MM.1S (cell line): ENCODE measurements at regions not wholly inside any gene's neighbourhood (a gene's known extent, or its start where the extent isn't known, plus 50 kb on each side); places are given as distances from the start of the nearest gene placed in this dataset.

Experiments
- EZH2phosphoT487 ChIP-seq: fragments of 300-600 bp; sonication (generic); IDR thresholded peaks from 2 replicates; pipeline ENCODE4 v1.6.1; 2018; ENCODE audit warnings: antibody characterized with exemption, low read length
- TF ChIP-seq, protein P1 (sequence below): fragments of 300-600 bp; sonication (generic); IDR thresholded peaks from 2 replicates; pipeline ENCODE4 v1.5.1; 2016; ENCODE audit warnings: antibody characterized with exemption, low read length, mixed read lengths

DNA sequence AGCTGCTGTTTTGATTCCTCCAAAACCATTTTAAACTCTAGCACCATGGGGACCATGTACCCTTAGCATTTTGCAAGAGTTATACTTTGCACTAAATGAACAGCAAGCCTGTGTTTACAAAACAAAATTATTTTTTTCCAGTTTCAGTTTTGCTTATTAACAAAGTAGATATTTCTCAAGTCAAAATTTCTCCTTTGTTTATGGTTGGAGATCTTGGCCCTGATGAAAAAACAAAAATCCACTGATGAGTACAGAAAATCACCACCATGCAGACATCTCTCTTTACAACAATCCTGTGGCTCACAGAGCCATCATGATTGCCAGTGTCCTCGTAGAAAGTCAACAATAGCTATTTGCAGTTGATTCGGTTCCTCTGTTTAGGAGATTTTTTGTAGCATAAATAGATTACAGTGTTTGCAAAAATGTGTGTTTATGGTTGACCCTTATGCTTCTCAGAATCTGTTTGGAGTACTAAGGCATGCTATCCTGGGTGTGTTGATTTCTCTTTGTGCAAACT lies 201.1 kb upstream of the NUDT4 start:
- TF ChIP-seq, protein P1, sequence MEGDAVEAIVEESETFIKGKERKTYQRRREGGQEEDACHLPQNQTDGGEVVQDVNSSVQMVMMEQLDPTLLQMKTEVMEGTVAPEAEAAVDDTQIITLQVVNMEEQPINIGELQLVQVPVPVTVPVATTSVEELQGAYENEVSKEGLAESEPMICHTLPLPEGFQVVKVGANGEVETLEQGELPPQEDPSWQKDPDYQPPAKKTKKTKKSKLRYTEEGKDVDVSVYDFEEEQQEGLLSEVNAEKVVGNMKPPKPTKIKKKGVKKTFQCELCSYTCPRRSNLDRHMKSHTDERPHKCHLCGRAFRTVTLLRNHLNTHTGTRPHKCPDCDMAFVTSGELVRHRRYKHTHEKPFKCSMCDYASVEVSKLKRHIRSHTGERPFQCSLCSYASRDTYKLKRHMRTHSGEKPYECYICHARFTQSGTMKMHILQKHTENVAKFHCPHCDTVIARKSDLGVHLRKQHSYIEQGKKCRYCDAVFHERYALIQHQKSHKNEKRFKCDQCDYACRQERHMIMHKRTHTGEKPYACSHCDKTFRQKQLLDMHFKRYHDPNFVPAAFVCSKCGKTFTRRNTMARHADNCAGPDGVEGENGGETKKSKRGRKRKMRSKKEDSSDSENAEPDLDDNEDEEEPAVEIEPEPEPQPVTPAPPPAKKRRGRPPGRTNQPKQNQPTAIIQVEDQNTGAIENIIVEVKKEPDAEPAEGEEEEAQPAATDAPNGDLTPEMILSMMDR, result no peak
- no peak for TF ChIP-seq EZH2phosphoT487
